Rectal smooth muscle tissue (tissue), 1 donor: ENCODE measurements at regions not wholly inside any gene's neighbourhood (a gene's known extent, or its start where the extent isn't known, plus 50 kb on each side); places are given as distances from the start of the nearest gene placed in this dataset.

Source experiments
- H3K27ac ChIP-seq: one replicate; pipeline ENCODE4 v1.7.0; 2013; ENCODE audit warnings: low read depth, low read length, inconsistent platforms
- H3K27me3 ChIP-seq: one replicate; pipeline ENCODE4 v1.7.0; 2013; ENCODE audit warnings: low read length; ENCODE audit not compliant: control insufficient read depth, insufficient read depth
- H3K36me3 ChIP-seq: one replicate; pipeline ENCODE4 v1.7.0; 2013; ENCODE audit warnings: low read length; ENCODE audit not compliant: control insufficient read depth, insufficient read depth
- H3K4me1 ChIP-seq: one replicate; pipeline ENCODE4 v1.7.0; 2013; ENCODE audit warnings: low read length; ENCODE audit not compliant: control insufficient read depth, insufficient read depth
- H3K4me3 ChIP-seq: one replicate; pipeline ENCODE4 v1.7.0; 2013; ENCODE audit warnings: low read length
- H3K9ac ChIP-seq: one replicate; pipeline ENCODE4 v1.7.0; 2013; ENCODE audit warnings: low read length

- Histone ChIP-seq H3K27ac (no peak overlapping the region), H3K27me3 (no peaks in the 10 kb centered on the region), H3K9ac (no peak overlapping the region), H3K4me1 (no peaks in the 10 kb centered on the region), H3K4me3 (no peak overlapping the region), H3K36me3 (no peaks in the 10 kb centered on the region)
These were observed 93.2 kb upstream of the RGS18 start for GRCh38 chr1:192065087-192065486.

GRCh38 chr1:192066202-192066601 lies 92.1 kb upstream of the RGS18 start:
- H3K4me3 ChIP-seq: no peak overlapping the region
- H3K27me3 ChIP-seq: no peaks in the 10 kb centered on the region
- no peaks in the 10 kb centered on the region for H3K36me3 ChIP-seq
- no peak overlapping the region for H3K9ac ChIP-seq
- H3K27ac ChIP-seq: no peak overlapping the region
- no peaks in the 10 kb centered on the region for H3K4me1 ChIP-seq

GRCh38 chr1:192067360-192067759 lies 90.9 kb upstream of the RGS18 start:
- no peaks in the 10 kb centered on the region for H3K36me3 ChIP-seq
- H3K9ac ChIP-seq: no peak overlapping the region
- H3K4me1 ChIP-seq: no peaks in the 10 kb centered on the region
- H3K27me3 ChIP-seq: no peaks in the 10 kb centered on the region
- H3K4me3 ChIP-seq: no peak overlapping the region
- H3K27ac ChIP-seq: no peak overlapping the region

GRCh38 chr1:192070213-192070612 lies 88.0 kb upstream of the RGS18 start:
- Histone ChIP-seq H3K4me1 (no peaks in the 10 kb centered on the region), H3K36me3 (no peaks in the 10 kb centered on the region)

GRCh38 chr1:192080684-192081083 lies 77.6 kb upstream of the RGS18 start:
- Histone ChIP-seq H3K4me1 (no peaks in the 10 kb centered on the region), H3K4me3 (no peak overlapping the region), H3K9ac (no peak overlapping the region), H3K27ac (no peak overlapping the region), H3K27me3 (no peaks in the 10 kb centered on the region), H3K36me3 (no peaks in the 10 kb centered on the region)

More at GRCh38 chr1:192070213-192070612, 88.0 kb upstream of the RGS18 start:
- Histone ChIP-seq H3K27ac (no peak overlapping the region), H3K4me3 (no peak overlapping the region), H3K27me3 (no peaks in the 10 kb centered on the region), H3K9ac (no peak overlapping the region)

- H3K4me3 ChIP-seq: no peak overlapping the region
- no peak overlapping the region for H3K27ac ChIP-seq
- H3K36me3 ChIP-seq: no peaks in the 10 kb centered on the region
- H3K27me3 ChIP-seq: no peaks in the 10 kb centered on the region
- H3K9ac ChIP-seq: no peak overlapping the region
- no peaks in the 10 kb centered on the region for H3K4me1 ChIP-seq
These were observed 76.9 kb upstream of the RGS18 start for GRCh38 chr1:192081359-192081758.

GRCh38 chr1:192086644-192087043 lies 71.6 kb upstream of the RGS18 start:
- Histone ChIP-seq H3K27me3 (no peaks in the 10 kb centered on the region), H3K4me3 (no peak overlapping the region), H3K4me1 (no peaks in the 10 kb centered on the region), H3K9ac (no peak overlapping the region), H3K27ac (no peak overlapping the region), H3K36me3 (no peaks in the 10 kb centered on the region)

- Histone ChIP-seq H3K4me1 (no peaks in the 10 kb centered on the region), H3K27me3 (no peaks in the 10 kb centered on the region), H3K4me3 (no peak overlapping the region), H3K9ac (no peak overlapping the region), H3K27ac (no peak overlapping the region), H3K36me3 (no peaks in the 10 kb centered on the region)
These were observed 70.9 kb upstream of the RGS18 start for GRCh38 chr1:192087334-192087733.

- Histone ChIP-seq H3K4me1 (no peaks in the 10 kb centered on the region), H3K36me3 (no peaks in the 10 kb centered on the region), H3K27me3 (no peaks in the 10 kb centered on the region), H3K27ac (no peak overlapping the region), H3K4me3 (no peak overlapping the region), H3K9ac (no peak overlapping the region)
These were observed 69.8 kb upstream of the RGS18 start for GRCh38 chr1:192088496-192088895.

GRCh38 chr1:192098001-192098400 lies 60.3 kb upstream of the RGS18 start:
- Histone ChIP-seq H3K36me3 (no peaks in the 10 kb centered on the region), H3K4me1 (no peaks in the 10 kb centered on the region), H3K27ac (no peak overlapping the region), H3K27me3 (no peaks in the 10 kb centered on the region), H3K4me3 (no peak overlapping the region), H3K9ac (no peak overlapping the region)

- Histone ChIP-seq H3K27ac (no peak overlapping the region), H3K36me3 (no peaks in the 10 kb centered on the region), H3K4me3 (no peak overlapping the region), H3K27me3 (no peaks in the 10 kb centered on the region), H3K9ac (no peak overlapping the region), H3K4me1 (no peaks in the 10 kb centered on the region)
These were observed 58.9 kb upstream of the RGS18 start for GRCh38 chr1:192099328-192099727.

- Histone ChIP-seq H3K27ac (no peak overlapping the region), H3K36me3 (no peaks in the 10 kb centered on the region), H3K4me3 (no peak overlapping the region), H3K9ac (no peak overlapping the region), H3K4me1 (no peaks in the 10 kb centered on the region), H3K27me3 (no peaks in the 10 kb centered on the region)
These were observed 57.4 kb upstream of the RGS18 start for GRCh38 chr1:192100686-192101468.

- no peak overlapping the region for H3K9ac ChIP-seq
- H3K4me1 ChIP-seq: no peaks in the 10 kb centered on the region
- H3K27me3 ChIP-seq: no peaks in the 10 kb centered on the region
These were observed 54.1 kb upstream of the RGS18 start for GRCh38 chr1:192104128-192104527.

More at GRCh38 chr1:192104128-192104527, 54.1 kb upstream of the RGS18 start:
- Histone ChIP-seq H3K36me3 (no peaks in the 10 kb centered on the region), H3K27ac (no peak overlapping the region), H3K4me3 (no peak overlapping the region)
